K562 (cell line): ENCODE measurements at regions not wholly inside any gene's neighbourhood (a gene's known extent, or its start where the extent isn't known, plus 50 kb on each side); places are given as distances from the start of the nearest gene placed in this dataset.

Experiments used
- ATAC-seq: fragments of 200-7000 bp; cut with Tn5 transposase; 3 replicates; pipeline ENCODE4 v1.9.1; 2020; ENCODE audit warnings: moderate library complexity
- BruUV-seq: library from RNA; stranded (reverse); fragments of 400-500 nt; replicated peaks from 2 replicates; lab custom pipeline; 2021; lab: Mats Ljungman, UMichigan
- CTCF ChIA-PET: fragments of 300-600 bp; formaldehyde crosslinking; extraction: SDS; loops from one replicate; lab custom pipeline; 2021; ENCODE audit warnings: low intra/inter-chr PET ratio; lab: Yijun Ruan, JAX
- POLR2A ChIA-PET: fragments of 300-600, 350-650 bp; sonication (Branson Sonifier 250); formaldehyde crosslinking; extraction: SDS; loops from one replicate; lab custom pipeline; 2021; ENCODE audit warnings: antibody characterized with exemption, inconsistent platforms; lab: Yijun Ruan, JAX
- DNase-seq, 4 experiments: peaks; one replicate each; pipeline versions ENCODE4 v3.0.0 to v3.0.0-alpha.2; 2011 to 2018; ENCODE audit warnings: low spot score in 3 of 4, mixed read lengths in 3 of 4; ENCODE audit errors: extremely low read depth in 1 of 4
- FAIRE-seq: peaks from 2 replicates; lab custom pipeline; 2011; peaks lifted over from hg19 to GRCh38; lab: Jason Lieb, UNC
- H2AFZ ChIP-seq: 2 replicates; pipeline ENCODE4 v1.6.0; 2011; ENCODE audit warnings: low read depth, low read length, control low read depth, inconsistent platforms
- H3K27ac ChIP-seq: fragments of 200-600 bp; 3 replicates; pipeline ENCODE4 v1.8.0; 2011; ENCODE audit warnings: low read depth, mild to moderate bottlenecking, control low read depth, inconsistent platforms, low read length, moderate library complexity, mixed read lengths; ENCODE audit errors: extremely low read depth
- H3K27me3 ChIP-seq, 2 experiments: fragments of 300-600 bp in 1 of 2; 2 replicates in 1 of 2; 3 replicates in 1 of 2; pipeline versions ENCODE4 v1.6.0 to v1.8.0; 2011; ENCODE audit warnings: inconsistent platforms in 2 of 2, low read length in 2 of 2, mild to moderate bottlenecking in 1 of 2, mixed read lengths in 1 of 2, moderate library complexity in 1 of 2; ENCODE audit not compliant: control insufficient read depth in 2 of 2, insufficient read depth in 2 of 2
- H3K36me3 ChIP-seq: fragments of 300-600 bp; 3 replicates; pipeline ENCODE4 v1.8.0; 2011; ENCODE audit warnings: mild to moderate bottlenecking, low read length, inconsistent platforms; ENCODE audit not compliant: control insufficient read depth, insufficient read depth
- H3K4me1 ChIP-seq, 2 experiments: fragments of 200-600 bp in 1 of 2; replicated peaks in 1 of 2; 2 replicates in 1 of 2; 3 replicates in 1 of 2; pipeline versions ENCODE4 v1.5.1 to v1.8.0; 2011; ENCODE audit warnings: inconsistent platforms in 2 of 2, low read length in 2 of 2, mild to moderate bottlenecking in 1 of 2, mixed read lengths in 1 of 2, moderate library complexity in 1 of 2; ENCODE audit not compliant: control insufficient read depth in 2 of 2, insufficient read depth in 2 of 2
- H3K4me2 ChIP-seq: 2 replicates; pipeline ENCODE4 v1.6.1; 2011; ENCODE audit warnings: low read length, control low read depth, inconsistent platforms, mixed read lengths; ENCODE audit not compliant: insufficient read depth
- H3K4me3 ChIP-seq: fragments of 200-600 bp; sonication (generic), shearing (Covaris generic); 2 replicates; pipeline ENCODE4 v1.5.1; 2016; ENCODE audit warnings: control low read depth, inconsistent platforms
- H3K79me2 ChIP-seq: fragments of 200-600 bp; 3 replicates; pipeline ENCODE4 v1.8.0; 2011; ENCODE audit warnings: low read length, inconsistent platforms; ENCODE audit not compliant: control insufficient read depth, insufficient read depth
- H3K9ac ChIP-seq, 2 experiments: 2 replicates each; pipeline versions ENCODE4 v1.6.0 to v1.6.1; 2011; ENCODE audit warnings: low read depth in 2 of 2, low read length in 2 of 2, control low read depth in 1 of 2, inconsistent platforms in 1 of 2, mild to moderate bottlenecking in 1 of 2, mixed read lengths in 1 of 2; ENCODE audit not compliant: insufficient read depth in 1 of 2
- H3K9me1 ChIP-seq: one replicate; pipeline ENCODE4 v1.6.0; 2011; ENCODE audit warnings: inconsistent platforms, mild to moderate bottlenecking, low read length, moderate library complexity; ENCODE audit not compliant: control insufficient read depth, insufficient read depth
- H3K9me3 ChIP-seq: replicated peaks from 2 replicates; pipeline ENCODE4 v1.5.1; 2011; ENCODE audit warnings: low read depth, low read length, inconsistent platforms; ENCODE audit not compliant: control insufficient read depth, insufficient read depth
- H4K20me1 ChIP-seq: replicated peaks from 2 replicates; pipeline ENCODE4 v1.6.1; 2011; ENCODE audit warnings: low read length, inconsistent platforms, mixed read lengths; ENCODE audit not compliant: control insufficient read depth, insufficient read depth
- ADNP ChIP-seq: fragments of 200-800 bp; sonication (Bioruptor generic); IDR thresholded peaks from 2 replicates; pipeline ENCODE4 v1.6.1; 2016; ENCODE audit warnings: missing genetic modification characterization, missing compliant biosample characterization
- ARHGAP35 ChIP-seq: fragments of 450-650 bp; IDR thresholded peaks from 2 replicates; pipeline ENCODE4 v1.6.1; 2018; ENCODE audit not compliant: partially characterized antibody
- ARID3B ChIP-seq: fragments of 250-450 bp; sonication (Bioruptor Pico); IDR thresholded peaks from 2 replicates; pipeline ENCODE4 v1.4.0; 2020; ENCODE audit warnings: borderline replicate concordance
- CBFB ChIP-seq: sonication (generic); formaldehyde crosslinking; IDR thresholded peaks from 2 replicates; pipeline ENCODE4 v1.4.0; 2020; ENCODE audit warnings: mild to moderate bottlenecking, missing genetic modification reagents
- CTCFL ChIP-seq: IDR thresholded peaks from 2 replicates; pipeline ENCODE4 v1.6.1; 2011; ENCODE audit warnings: borderline replicate concordance, low read depth, mild to moderate bottlenecking, moderate library complexity, low read length; ENCODE audit not compliant: insufficient read depth, poor library complexity, severe bottlenecking
- DMBX1 ChIP-seq: fragments of 250-450 bp; sonication (Bioruptor Pico); IDR thresholded peaks from 2 replicates; pipeline ENCODE4 v1.8.0; 2022; ENCODE audit warnings: inconsistent platforms, mild to moderate bottlenecking, moderate library complexity, borderline replicate concordance
- HDAC3 ChIP-seq: fragments of 450-650 bp; IDR thresholded peaks from 2 replicates; pipeline ENCODE4 v1.6.1; 2018; ENCODE audit warnings: borderline replicate concordance, mild to moderate bottlenecking, moderate library complexity; ENCODE audit not compliant: partially characterized antibody
- KLF10 ChIP-seq: fragments of 250-450 bp; sonication (Bioruptor Pico); IDR thresholded peaks from 2 replicates; pipeline ENCODE4 v1.6.1; 2021; ENCODE audit warnings: matching md5 sums
- PYGO2 ChIP-seq: fragments of 450-650 bp; IDR thresholded peaks from 2 replicates; pipeline ENCODE4 v1.6.1; 2016; ENCODE audit warnings: mild to moderate bottlenecking, missing genetic modification characterization, moderate library complexity, missing compliant biosample characterization
- SIRT6 ChIP-seq: IDR thresholded peaks from one replicate; pipeline ENCODE4 v1.6.1; 2012; ENCODE audit warnings: low read depth, mild to moderate bottlenecking, control low read depth, inconsistent platforms, low read length, moderate library complexity
- WGBS: fragments of 100-300 bp; shearing (Covaris generic); methylation state at CpG from one replicate; pipeline ENCODE4 v1.1.6; 2016; ENCODE audit warnings: low coverage, mixed read lengths; ENCODE audit not compliant: insufficient coverage; ENCODE audit errors: missing lambda C conversion rate; 5-methylcytosine and 5-hydroxymethylcytosine counted together
- in situ Hi-C: fragments of 300-500 bp; cut with MboI; formaldehyde crosslinking; loops from 4 replicates; pipeline ENCODE4 v1.15.0; 2018; ENCODE audit warnings: inconsistent platforms, mixed read lengths
- intact Hi-C: fragments of 100-400 bp; cut with micrococcal nuclease; formaldehyde crosslinking; loops from 2 replicates; pipeline ENCODE4 v1.14.2; 2022

GRCh38 chr14:101185946-101186345 is 282.4 kb upstream of the RTL1 start:
- Histone ChIP-seq H3K4me2 (no peak overlapping the region), H3K9me3 (no peaks in the 10 kb centered on the region), H3K9ac (no peak overlapping the region), H3K27ac (no peak overlapping the region), H2AFZ (no peak overlapping the region), H3K36me3 (no peaks in the 10 kb centered on the region), H4K20me1 (no peaks in the 10 kb centered on the region), H3K27me3 (peaks cover 0 to 18% of the 10 kb centered on the region in 2 experiments; a peak in 3 of 5 replicates), H3K4me3 (no peak overlapping the region), H3K4me1 (peaks cover 0 to 7% of the 10 kb centered on the region in 2 experiments; a peak in 2 of 5 replicates), H3K79me2 (no peaks in the 10 kb centered on the region), H3K9me1 (no peaks in the 10 kb centered on the region)
- POLR2A ChIA-PET: interaction anchor here (0.5 kb wide), 1 partner anchor 150 kb away, joined by 3 read pairs; no protein-coding TSS in a partner anchor
- CTCF ChIA-PET: no interaction called here
- BruUV-seq: no TSS peak
- no peak for DNase-seq
- TF ChIP-seq ARID3B (CRISPR knock-in tag): no peak
- no peak for TF ChIP-seq HDAC3
- no peak for TF ChIP-seq ADNP
- no peak for TF ChIP-seq SIRT6
- no peak for TF ChIP-seq KLF10
- TF ChIP-seq CTCFL: no peak
- TF ChIP-seq DMBX1: no peak
- TF ChIP-seq ARHGAP35: no peak
- no peak for TF ChIP-seq CBFB (CRISPR knock-in tag)
- no peak for TF ChIP-seq PYGO2
- in situ Hi-C loops (no loop called here), intact Hi-C loops (no loop called here)
- FAIRE-seq: no peak
- 0% methylated on average over 4 of the region's 5 CpGs for WGBS
- no peak for ATAC-seq
